Neuronal stem cell (in vitro differentiated cells): ENCODE measurements at regions not wholly inside any gene's neighbourhood (a gene's known extent, or its start where the extent isn't known, plus 50 kb on each side); places are given as distances from the start of the nearest gene placed in this dataset.
"Not testable (repeated sequence)": the region's sequence is repeated elsewhere in the genome, so short reads cannot be mapped to it uniquely, and the experiment has no call there.

ENCODE experiments used
- DNase-seq: peaks from one replicate; pipeline ENCODE4 v3.0.0-alpha.2; 2013; ENCODE audit warnings: low spot score
- H2AFZ ChIP-seq: one replicate; pipeline ENCODE4 v1.6.1; 2013; ENCODE audit warnings: mild to moderate bottlenecking, low read length, inconsistent platforms
- H2AK5ac ChIP-seq: 2 replicates; pipeline ENCODE4 v1.6.1; 2013; ENCODE audit warnings: low read depth, mild to moderate bottlenecking, inconsistent platforms, low read length, moderate library complexity, mixed read lengths
- H2BK120ac ChIP-seq: 2 replicates; pipeline ENCODE4 v1.6.1; 2013; ENCODE audit warnings: low read depth, mild to moderate bottlenecking, inconsistent platforms, low read length, moderate library complexity, mixed read lengths
- H2BK12ac ChIP-seq: one replicate; pipeline ENCODE4 v1.6.1; 2013; ENCODE audit warnings: low read length, inconsistent platforms
- H2BK15ac ChIP-seq: 2 replicates; pipeline ENCODE4 v1.6.1; 2013; ENCODE audit warnings: mild to moderate bottlenecking, low read length, inconsistent platforms, mixed read lengths
- H2BK5ac ChIP-seq: one replicate; pipeline ENCODE4 v1.6.1; 2013; ENCODE audit warnings: inconsistent platforms, mild to moderate bottlenecking, low read length, moderate library complexity
- H3K14ac ChIP-seq: one replicate; pipeline ENCODE4 v1.6.1; 2013; ENCODE audit warnings: low read length, inconsistent platforms
- H3K18ac ChIP-seq: 2 replicates; pipeline ENCODE4 v1.6.1; 2013; ENCODE audit warnings: low read length, inconsistent platforms
- H3K23ac ChIP-seq: 2 replicates; pipeline ENCODE4 v1.6.1; 2013; ENCODE audit warnings: low read depth, mild to moderate bottlenecking, mixed read lengths, low read length, inconsistent platforms; ENCODE audit not compliant: poor library complexity
- H3K27ac ChIP-seq: replicated peaks from 3 replicates; pipeline ENCODE4 v1.5.1; 2013; ENCODE audit warnings: low read length, inconsistent platforms
- H3K27me3 ChIP-seq, 3 experiments: 2 replicates each; pipeline ENCODE4 v1.6.1; 2013; ENCODE audit warnings: low read length in 3 of 3, mild to moderate bottlenecking in 2 of 3, inconsistent platforms in 1 of 3, low read depth in 1 of 3, mixed read lengths in 1 of 3, moderate library complexity in 1 of 3; ENCODE audit not compliant: control insufficient read depth in 3 of 3, insufficient read depth in 3 of 3
- H3K36me3 ChIP-seq, 2 donors: replicated peaks in 1 of 2; 2 replicates each; pipeline ENCODE4 v1.6.1; 2013; ENCODE audit warnings: low read length in 2 of 2; ENCODE audit not compliant: control insufficient read depth in 2 of 2, insufficient read depth in 2 of 2
- H3K4ac ChIP-seq: 2 replicates; pipeline ENCODE4 v1.6.1; 2013; ENCODE audit warnings: inconsistent platforms, mild to moderate bottlenecking, low read length, moderate library complexity
- H3K4me1 ChIP-seq, 2 donors: 1 replicate in 1 of 2; 2 replicates in 1 of 2; pipeline ENCODE4 v1.6.1; 2013; ENCODE audit warnings: low read length in 2 of 2, low read depth in 1 of 2; ENCODE audit not compliant: control insufficient read depth in 2 of 2, insufficient read depth in 1 of 2
- H3K4me2 ChIP-seq: one replicate; pipeline ENCODE4 v1.6.1; 2013; ENCODE audit warnings: mild to moderate bottlenecking, low read length, inconsistent platforms; ENCODE audit not compliant: insufficient read depth, poor library complexity, severe bottlenecking
- H3K4me3 ChIP-seq, 2 donors: 2 replicates each; pipeline ENCODE4 v1.5.1; 2013; ENCODE audit warnings: low read length in 2 of 2, mild to moderate bottlenecking in 2 of 2, inconsistent platforms in 1 of 2, moderate library complexity in 1 of 2
- H3K79me1 ChIP-seq: one replicate; pipeline ENCODE4 v1.6.1; 2013; ENCODE audit warnings: low read depth, mild to moderate bottlenecking, inconsistent platforms, low read length, moderate library complexity
- H3K9ac ChIP-seq: one replicate; pipeline ENCODE4 v1.6.1; 2013; ENCODE audit warnings: mild to moderate bottlenecking, low read depth, low read length, inconsistent platforms; ENCODE audit not compliant: poor library complexity
- H3K9me3 ChIP-seq, 2 donors: replicated peaks in 1 of 2; 2 replicates each; pipeline versions ENCODE3 to v1.6.1; 2013; ENCODE audit warnings: low read length in 2 of 2, mild to moderate bottlenecking in 2 of 2, inconsistent platforms in 1 of 2, low read depth in 1 of 2, mixed read lengths in 1 of 2, moderate library complexity in 1 of 2; ENCODE audit not compliant: control insufficient read depth in 2 of 2, insufficient read depth in 1 of 2
- H4K8ac ChIP-seq: one replicate; pipeline ENCODE4 v1.6.1; 2013; ENCODE audit warnings: low read depth, mild to moderate bottlenecking, inconsistent platforms, low read length, moderate library complexity
- H4K91ac ChIP-seq: one replicate; pipeline ENCODE4 v1.6.1; 2013; ENCODE audit warnings: low read length, low read depth, mild to moderate bottlenecking, inconsistent platforms; ENCODE audit not compliant: poor library complexity
- WGBS, 2 donors: extraction: QIAGEN DNeasy Blood & Tissue Kit; methylation state at CpG; one replicate each; pipeline ENCODE4 v1.1.7; 2013; ENCODE audit warnings: missing lambda C conversion rate in 2 of 2, mixed read lengths in 1 of 2; ENCODE audit not compliant: insufficient read length in 2 of 2, insufficient replicate concordance in 1 of 2; ENCODE audit errors: extremely low coverage in 2 of 2; 5-methylcytosine and 5-hydroxymethylcytosine counted together

- not testable (repeated sequence) for H3K18ac ChIP-seq, H3K9me3 ChIP-seq, H3K23ac ChIP-seq, H2BK120ac ChIP-seq, H3K27me3 ChIP-seq, H2AK5ac ChIP-seq, H3K36me3 ChIP-seq, H4K91ac ChIP-seq, H2BK5ac ChIP-seq, H3K9ac ChIP-seq, H3K4ac ChIP-seq, H3K27ac ChIP-seq, H3K14ac ChIP-seq, H3K4me2 ChIP-seq, H3K79me1 ChIP-seq, H3K4me1 ChIP-seq, H2AFZ ChIP-seq, H2BK15ac ChIP-seq, DNase-seq, H4K8ac ChIP-seq, H3K4me3 ChIP-seq, H2BK12ac ChIP-seq
- no CpG with 5 or more reads among the region's 13 CpGs for WGBS, 2 donors
These were observed 253.7 kb downstream of the PARP8 start for GRCh38 chr5:50920160-50920559.

GRCh38 chr5:50921366-50922133 lies 255.1 kb downstream of the PARP8 start:
- Histone ChIP-seq H4K8ac (no peak overlapping the region), H2BK5ac (no peak overlapping the region), H2AFZ (no peak overlapping the region), H3K79me1 (no peaks in the 10 kb centered on the region), H3K27ac (no peak overlapping the region), H2BK15ac (no peak overlapping the region), H3K27me3 (no peaks in the 10 kb centered on the region), H4K91ac (no peak overlapping the region), H3K9me3 (no peaks in the 10 kb centered on the region), H3K4me1 (no peaks in the 10 kb centered on the region), H3K4me2 (no peak overlapping the region), H2AK5ac (no peak overlapping the region), H3K9ac (no peak overlapping the region), H3K4me3 (no peak overlapping the region), H3K4ac (no peak overlapping the region), H3K14ac (no peak overlapping the region), H3K23ac (no peak overlapping the region), H3K36me3 (no peaks in the 10 kb centered on the region), H2BK120ac (no peak overlapping the region), H2BK12ac (no peak overlapping the region), H3K18ac (no peak overlapping the region)
- no CpG with 5 or more reads among the region's 20 CpGs for WGBS, 2 donors
- DNase-seq, result no peak

GRCh38 chr5:50922134-50922941 lies 255.9 kb downstream of the PARP8 start:
- not testable (repeated sequence) for H3K23ac ChIP-seq, H3K79me1 ChIP-seq, H3K4me2 ChIP-seq, H4K91ac ChIP-seq, H2BK5ac ChIP-seq, H3K36me3 ChIP-seq, H2BK120ac ChIP-seq, DNase-seq, H3K9me3 ChIP-seq, H4K8ac ChIP-seq, H2BK12ac ChIP-seq, H2BK15ac ChIP-seq, H3K27me3 ChIP-seq, H2AFZ ChIP-seq, H3K4me1 ChIP-seq, H3K4ac ChIP-seq, H3K4me3 ChIP-seq, H3K27ac ChIP-seq
- no CpG with 5 or more reads among the region's 37 CpGs for WGBS, 2 donors
- H3K18ac ChIP-seq, result peak overlapping the region; percentile 80
- H3K9ac ChIP-seq, result peak overlapping the region; percentile 44
- peak overlapping the region; percentile 71 for H3K14ac ChIP-seq
- peak overlapping the region; percentile 56 for H2AK5ac ChIP-seq
